HL-60 (cell line): ENCODE measurements at regions not wholly inside any gene's neighbourhood (a gene's known extent, or its start where the extent isn't known, plus 50 kb on each side); places are given as distances from the start of the nearest gene placed in this dataset.

Experiments
- GABPA ChIP-seq: IDR thresholded peaks from 2 replicates; pipeline ENCODE4 v1.6.1; 2012; ENCODE audit warnings: low read depth
- POLR2AphosphoS5 ChIP-seq: IDR thresholded peaks from 2 replicates; pipeline ENCODE4 v1.6.1; 2012; ENCODE audit warnings: low read depth
- SPI1 ChIP-seq: IDR thresholded peaks from 2 replicates; pipeline ENCODE4 v1.6.1; 2012; ENCODE audit warnings: low read depth, mild to moderate bottlenecking, borderline replicate concordance
- TF ChIP-seq, protein P1 (sequence below): IDR thresholded peaks from one replicate; pipeline ENCODE4 v1.5.1; 2011; ENCODE audit warnings: low read length, control low read depth, inconsistent platforms; ENCODE audit not compliant: insufficient read depth
- TF ChIP-seq, protein P2 (sequence below): IDR thresholded peaks from 2 replicates; pipeline ENCODE4 v1.6.1; 2012; ENCODE audit warnings: low read depth; ENCODE audit not compliant: insufficient replicate concordance

DNA sequence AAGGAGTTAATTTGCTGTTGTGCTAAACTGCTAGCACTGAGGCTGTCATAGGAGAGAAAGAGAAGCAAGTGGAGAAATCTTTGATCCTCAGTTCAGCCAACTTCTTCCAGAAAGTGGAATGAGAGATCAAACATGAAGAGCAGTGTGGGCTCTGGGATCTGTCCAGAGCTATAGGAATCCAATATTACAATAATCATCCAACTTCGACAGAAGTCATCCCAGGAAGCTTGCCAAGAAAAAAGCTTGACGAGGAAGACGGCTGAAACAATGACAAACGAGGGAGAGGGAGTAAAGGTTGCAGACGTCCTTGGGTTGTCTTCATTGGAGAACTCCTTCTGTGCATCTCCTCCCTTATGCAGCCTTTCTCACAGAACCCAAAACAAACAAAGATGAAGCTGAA is 496.2 kb downstream of the INSC start:
- TF ChIP-seq, protein P1, sequence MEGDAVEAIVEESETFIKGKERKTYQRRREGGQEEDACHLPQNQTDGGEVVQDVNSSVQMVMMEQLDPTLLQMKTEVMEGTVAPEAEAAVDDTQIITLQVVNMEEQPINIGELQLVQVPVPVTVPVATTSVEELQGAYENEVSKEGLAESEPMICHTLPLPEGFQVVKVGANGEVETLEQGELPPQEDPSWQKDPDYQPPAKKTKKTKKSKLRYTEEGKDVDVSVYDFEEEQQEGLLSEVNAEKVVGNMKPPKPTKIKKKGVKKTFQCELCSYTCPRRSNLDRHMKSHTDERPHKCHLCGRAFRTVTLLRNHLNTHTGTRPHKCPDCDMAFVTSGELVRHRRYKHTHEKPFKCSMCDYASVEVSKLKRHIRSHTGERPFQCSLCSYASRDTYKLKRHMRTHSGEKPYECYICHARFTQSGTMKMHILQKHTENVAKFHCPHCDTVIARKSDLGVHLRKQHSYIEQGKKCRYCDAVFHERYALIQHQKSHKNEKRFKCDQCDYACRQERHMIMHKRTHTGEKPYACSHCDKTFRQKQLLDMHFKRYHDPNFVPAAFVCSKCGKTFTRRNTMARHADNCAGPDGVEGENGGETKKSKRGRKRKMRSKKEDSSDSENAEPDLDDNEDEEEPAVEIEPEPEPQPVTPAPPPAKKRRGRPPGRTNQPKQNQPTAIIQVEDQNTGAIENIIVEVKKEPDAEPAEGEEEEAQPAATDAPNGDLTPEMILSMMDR: no peak
- TF ChIP-seq POLR2AphosphoS5: no peak
- TF ChIP-seq GABPA: no peak
- TF ChIP-seq, protein P2, sequence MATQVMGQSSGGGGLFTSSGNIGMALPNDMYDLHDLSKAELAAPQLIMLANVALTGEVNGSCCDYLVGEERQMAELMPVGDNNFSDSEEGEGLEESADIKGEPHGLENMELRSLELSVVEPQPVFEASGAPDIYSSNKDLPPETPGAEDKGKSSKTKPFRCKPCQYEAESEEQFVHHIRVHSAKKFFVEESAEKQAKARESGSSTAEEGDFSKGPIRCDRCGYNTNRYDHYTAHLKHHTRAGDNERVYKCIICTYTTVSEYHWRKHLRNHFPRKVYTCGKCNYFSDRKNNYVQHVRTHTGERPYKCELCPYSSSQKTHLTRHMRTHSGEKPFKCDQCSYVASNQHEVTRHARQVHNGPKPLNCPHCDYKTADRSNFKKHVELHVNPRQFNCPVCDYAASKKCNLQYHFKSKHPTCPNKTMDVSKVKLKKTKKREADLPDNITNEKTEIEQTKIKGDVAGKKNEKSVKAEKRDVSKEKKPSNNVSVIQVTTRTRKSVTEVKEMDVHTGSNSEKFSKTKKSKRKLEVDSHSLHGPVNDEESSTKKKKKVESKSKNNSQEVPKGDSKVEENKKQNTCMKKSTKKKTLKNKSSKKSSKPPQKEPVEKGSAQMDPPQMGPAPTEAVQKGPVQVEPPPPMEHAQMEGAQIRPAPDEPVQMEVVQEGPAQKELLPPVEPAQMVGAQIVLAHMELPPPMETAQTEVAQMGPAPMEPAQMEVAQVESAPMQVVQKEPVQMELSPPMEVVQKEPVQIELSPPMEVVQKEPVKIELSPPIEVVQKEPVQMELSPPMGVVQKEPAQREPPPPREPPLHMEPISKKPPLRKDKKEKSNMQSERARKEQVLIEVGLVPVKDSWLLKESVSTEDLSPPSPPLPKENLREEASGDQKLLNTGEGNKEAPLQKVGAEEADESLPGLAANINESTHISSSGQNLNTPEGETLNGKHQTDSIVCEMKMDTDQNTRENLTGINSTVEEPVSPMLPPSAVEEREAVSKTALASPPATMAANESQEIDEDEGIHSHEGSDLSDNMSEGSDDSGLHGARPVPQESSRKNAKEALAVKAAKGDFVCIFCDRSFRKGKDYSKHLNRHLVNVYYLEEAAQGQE: no peak
- TF ChIP-seq SPI1: no peak
